D721Med (cell line): ENCODE measurements at regions not wholly inside any gene's neighbourhood (a gene's known extent, or its start where the extent isn't known, plus 50 kb on each side); places are given as distances from the start of the nearest gene placed in this dataset.

Experiments used
- DNase-seq: peaks from one replicate; pipeline ENCODE4 v3.0.0; 2011; ENCODE audit warnings: low spot score; ENCODE audit not compliant: insufficient read length
- FAIRE-seq: peaks from 2 replicates; lab custom pipeline; 2011; peaks lifted over from hg19 to GRCh38; lab: Jason Lieb, UNC
- TF ChIP-seq, protein P1 (sequence below): IDR thresholded peaks from 2 replicates; pipeline ENCODE4 v1.5.1; 2012; ENCODE audit warnings: mild to moderate bottlenecking, control low read depth; ENCODE audit not compliant: insufficient read depth; ENCODE audit errors: missing control alignments

GRCh38 chrX:859329-859728 lies 228.7 kb downstream of the SHOX start:
- TF ChIP-seq, protein P1, sequence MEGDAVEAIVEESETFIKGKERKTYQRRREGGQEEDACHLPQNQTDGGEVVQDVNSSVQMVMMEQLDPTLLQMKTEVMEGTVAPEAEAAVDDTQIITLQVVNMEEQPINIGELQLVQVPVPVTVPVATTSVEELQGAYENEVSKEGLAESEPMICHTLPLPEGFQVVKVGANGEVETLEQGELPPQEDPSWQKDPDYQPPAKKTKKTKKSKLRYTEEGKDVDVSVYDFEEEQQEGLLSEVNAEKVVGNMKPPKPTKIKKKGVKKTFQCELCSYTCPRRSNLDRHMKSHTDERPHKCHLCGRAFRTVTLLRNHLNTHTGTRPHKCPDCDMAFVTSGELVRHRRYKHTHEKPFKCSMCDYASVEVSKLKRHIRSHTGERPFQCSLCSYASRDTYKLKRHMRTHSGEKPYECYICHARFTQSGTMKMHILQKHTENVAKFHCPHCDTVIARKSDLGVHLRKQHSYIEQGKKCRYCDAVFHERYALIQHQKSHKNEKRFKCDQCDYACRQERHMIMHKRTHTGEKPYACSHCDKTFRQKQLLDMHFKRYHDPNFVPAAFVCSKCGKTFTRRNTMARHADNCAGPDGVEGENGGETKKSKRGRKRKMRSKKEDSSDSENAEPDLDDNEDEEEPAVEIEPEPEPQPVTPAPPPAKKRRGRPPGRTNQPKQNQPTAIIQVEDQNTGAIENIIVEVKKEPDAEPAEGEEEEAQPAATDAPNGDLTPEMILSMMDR: no peak
- DNase-seq (no peak), FAIRE-seq (no peak)

- DNase-seq (no peak), FAIRE-seq (no peak)
- TF ChIP-seq, protein P1: no peak
Measured at GRCh38 chrX:858542-859078, 228.0 kb downstream of the SHOX start.

- FAIRE-seq (no peak), DNase-seq (no peak)
- TF ChIP-seq, protein P1: no peak
Measured at GRCh38 chrX:857376-857775, 226.8 kb downstream of the SHOX start.

GRCh38 chrX:856566-857290 lies 226.1 kb downstream of the SHOX start:
- FAIRE-seq: no peak
- TF ChIP-seq, protein P1: no peak
- DNase-seq: no peak

DNA sequence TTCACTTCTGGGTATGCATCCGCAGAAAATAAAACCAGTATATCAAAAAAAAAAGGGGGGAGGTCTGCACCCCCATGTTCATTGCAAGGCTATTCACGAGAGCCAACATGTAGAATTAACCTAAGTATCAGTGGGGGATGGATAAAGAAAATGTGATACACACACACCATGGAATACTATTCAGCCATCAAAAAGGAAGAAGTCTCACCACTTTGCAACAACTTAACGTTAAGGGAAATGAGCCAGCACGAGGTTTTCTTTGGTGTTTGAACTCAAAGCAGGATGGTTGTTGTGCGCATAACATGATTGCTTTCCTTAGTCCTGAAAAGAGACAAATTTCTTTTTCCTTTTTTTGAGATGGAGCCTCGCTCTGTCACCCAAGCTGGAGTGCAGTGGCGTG lies 222.7 kb downstream of the SHOX start:
- TF ChIP-seq, protein P1: no peak
- DNase-seq (no peak), FAIRE-seq (no peak)

- no peak for DNase-seq
- TF ChIP-seq, protein P1: no peak
- no peak for FAIRE-seq
Measured at GRCh38 chrX:850471-850916, 219.9 kb downstream of the SHOX start.

- FAIRE-seq (no peak), DNase-seq (no peak)
- TF ChIP-seq, protein P1: no peak
Measured at GRCh38 chrX:848386-848785, 217.8 kb downstream of the SHOX start.
